A549 (cell line): ENCODE measurements at regions not wholly inside any gene's neighbourhood (a gene's known extent, or its start where the extent isn't known, plus 50 kb on each side); places are given as distances from the start of the nearest gene placed in this dataset.

Experiments used
- CHD4 ChIP-seq: fragments of 200-600 bp; sonication (generic); IDR thresholded peaks from 2 replicates; pipeline ENCODE4 v1.6.1; 2016; ENCODE audit warnings: antibody characterized with exemption, mild to moderate bottlenecking, borderline replicate concordance
- POLR2A ChIP-seq: IDR thresholded peaks from 2 replicates; pipeline ENCODE4 v1.6.1; 2012; ENCODE audit warnings: mild to moderate bottlenecking, low read length
- RFX5 ChIP-seq: fragments of 450-650 bp; IDR thresholded peaks from 2 replicates; pipeline ENCODE4 v1.7.1; 2014; ENCODE audit warnings: antibody characterized with exemption, mild to moderate bottlenecking, moderate library complexity
- TFCP2L1 ChIP-seq: fragments of 250-450 bp; sonication (Bioruptor Pico); IDR thresholded peaks from 2 replicates; pipeline ENCODE4 v1.5.0; 2021; ENCODE audit warnings: mild to moderate bottlenecking
- TF ChIP-seq, protein P1 (sequence below): IDR thresholded peaks from 2 replicates; pipeline ENCODE4 v1.6.1; 2012
- TF ChIP-seq, protein P2 (sequence below): fragments of >200 bp; sonication (Bioruptor Twin); formaldehyde crosslinking; IDR thresholded peaks from 3 replicates; pipeline ENCODE4 v1.5.1; 2016

DNA sequence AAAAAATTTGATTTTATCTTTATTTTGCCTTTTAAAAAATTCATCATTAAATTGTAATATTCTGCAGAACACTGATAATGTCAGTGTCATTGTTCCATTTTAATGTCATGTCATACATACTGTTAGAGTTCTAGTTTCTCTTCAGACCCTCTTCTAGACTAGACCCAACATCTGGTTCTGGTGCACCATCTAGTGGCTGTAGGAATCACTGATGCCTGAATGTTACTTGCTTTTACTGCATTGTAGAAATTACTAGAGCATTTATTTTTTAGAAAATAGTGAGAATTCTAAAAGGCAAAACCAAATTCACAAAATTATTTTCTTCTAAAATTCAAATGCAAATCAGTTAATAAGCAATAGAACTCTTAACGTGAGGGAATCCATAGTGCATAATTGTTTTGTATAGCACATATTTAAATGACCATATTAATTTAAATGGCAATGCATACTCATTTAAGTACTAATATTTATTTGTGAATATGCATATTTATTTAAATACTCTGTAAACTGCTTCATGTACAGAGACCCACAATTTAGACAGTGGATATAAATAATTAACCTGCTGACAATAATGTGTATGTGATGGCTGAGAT lies 425.7 kb downstream of the KLF12 start:
- TF ChIP-seq, protein P1, sequence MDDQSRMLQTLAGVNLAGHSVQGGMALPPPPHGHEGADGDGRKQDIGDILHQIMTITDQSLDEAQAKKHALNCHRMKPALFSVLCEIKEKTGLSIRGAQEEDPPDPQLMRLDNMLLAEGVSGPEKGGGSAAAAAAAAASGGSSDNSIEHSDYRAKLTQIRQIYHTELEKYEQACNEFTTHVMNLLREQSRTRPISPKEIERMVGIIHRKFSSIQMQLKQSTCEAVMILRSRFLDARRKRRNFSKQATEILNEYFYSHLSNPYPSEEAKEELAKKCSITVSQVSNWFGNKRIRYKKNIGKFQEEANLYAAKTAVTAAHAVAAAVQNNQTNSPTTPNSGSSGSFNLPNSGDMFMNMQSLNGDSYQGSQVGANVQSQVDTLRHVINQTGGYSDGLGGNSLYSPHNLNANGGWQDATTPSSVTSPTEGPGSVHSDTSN: no peak
- TF ChIP-seq, protein P2, sequence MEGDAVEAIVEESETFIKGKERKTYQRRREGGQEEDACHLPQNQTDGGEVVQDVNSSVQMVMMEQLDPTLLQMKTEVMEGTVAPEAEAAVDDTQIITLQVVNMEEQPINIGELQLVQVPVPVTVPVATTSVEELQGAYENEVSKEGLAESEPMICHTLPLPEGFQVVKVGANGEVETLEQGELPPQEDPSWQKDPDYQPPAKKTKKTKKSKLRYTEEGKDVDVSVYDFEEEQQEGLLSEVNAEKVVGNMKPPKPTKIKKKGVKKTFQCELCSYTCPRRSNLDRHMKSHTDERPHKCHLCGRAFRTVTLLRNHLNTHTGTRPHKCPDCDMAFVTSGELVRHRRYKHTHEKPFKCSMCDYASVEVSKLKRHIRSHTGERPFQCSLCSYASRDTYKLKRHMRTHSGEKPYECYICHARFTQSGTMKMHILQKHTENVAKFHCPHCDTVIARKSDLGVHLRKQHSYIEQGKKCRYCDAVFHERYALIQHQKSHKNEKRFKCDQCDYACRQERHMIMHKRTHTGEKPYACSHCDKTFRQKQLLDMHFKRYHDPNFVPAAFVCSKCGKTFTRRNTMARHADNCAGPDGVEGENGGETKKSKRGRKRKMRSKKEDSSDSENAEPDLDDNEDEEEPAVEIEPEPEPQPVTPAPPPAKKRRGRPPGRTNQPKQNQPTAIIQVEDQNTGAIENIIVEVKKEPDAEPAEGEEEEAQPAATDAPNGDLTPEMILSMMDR: peak; percentile 88
- TF ChIP-seq TFCP2L1 (CRISPR knock-in tag) (no peak), CHD4 (no peak), POLR2A (no peak), RFX5 (no peak)
